H9 (cell line): ENCODE measurements at regions not wholly inside any gene's neighbourhood (a gene's known extent, or its start where the extent isn't known, plus 50 kb on each side); places are given as distances from the start of the nearest gene placed in this dataset.

Experiments
- DNase-seq: peaks from one replicate; pipeline ENCODE4 v3.0.0-alpha.2; 2017
- H2AFZ ChIP-seq: one replicate; pipeline ENCODE4 v1.6.1; 2013; ENCODE audit warnings: mild to moderate bottlenecking, low read length, control low read depth, moderate library complexity
- H2AK5ac ChIP-seq: 2 replicates; pipeline ENCODE4 v1.6.1; 2013; ENCODE audit warnings: low read length, control low read depth, mixed read lengths; ENCODE audit not compliant: insufficient read length
- H2BK120ac ChIP-seq: one replicate; pipeline ENCODE4 v1.6.1; 2013; ENCODE audit warnings: low read depth, mild to moderate bottlenecking, low read length, control low read depth, inconsistent platforms; ENCODE audit not compliant: poor library complexity, severe bottlenecking
- H2BK12ac ChIP-seq: 2 replicates; pipeline ENCODE4 v1.6.1; 2013; ENCODE audit warnings: low read length, control low read depth, mixed read lengths, low read depth; ENCODE audit not compliant: insufficient read length
- H2BK15ac ChIP-seq: 2 replicates; pipeline ENCODE4 v1.6.1; 2013; ENCODE audit warnings: low read depth, low read length, control low read depth
- H2BK20ac ChIP-seq: one replicate; pipeline ENCODE4 v1.6.1; 2013; ENCODE audit warnings: low read depth, mild to moderate bottlenecking, low read length, control low read depth, inconsistent platforms; ENCODE audit not compliant: poor library complexity, severe bottlenecking
- H2BK5ac ChIP-seq: 2 replicates; pipeline ENCODE4 v1.6.1; 2013; ENCODE audit warnings: low read length, control low read depth, mixed read lengths; ENCODE audit not compliant: insufficient read length
- H3K14ac ChIP-seq: 2 replicates; pipeline ENCODE4 v1.6.1; 2013; ENCODE audit warnings: low read length, control low read depth; ENCODE audit not compliant: insufficient read depth
- H3K18ac ChIP-seq: 2 replicates; pipeline ENCODE4 v1.6.1; 2013; ENCODE audit warnings: low read depth, mild to moderate bottlenecking, mixed read lengths, low read length, control low read depth; ENCODE audit not compliant: insufficient read length
- H3K23ac ChIP-seq: 2 replicates; pipeline ENCODE4 v1.6.1; 2013; ENCODE audit warnings: low read length, control low read depth, mixed read lengths, low read depth; ENCODE audit not compliant: insufficient read length
- H3K23me2 ChIP-seq: 2 replicates; pipeline ENCODE4 v1.6.1; 2013; ENCODE audit warnings: low read depth, mild to moderate bottlenecking, mixed read lengths, low read length, control low read depth; ENCODE audit not compliant: insufficient read length, poor library complexity, severe bottlenecking
- H3K27ac ChIP-seq: 2 replicates; pipeline ENCODE4 v1.5.1; 2013; ENCODE audit warnings: low read length, control low read depth, mixed read lengths, low read depth; ENCODE audit not compliant: insufficient read length
- H3K27me3 ChIP-seq: 2 replicates; pipeline ENCODE4 v1.6.1; 2013; ENCODE audit warnings: low read length, control low read depth, inconsistent platforms; ENCODE audit not compliant: insufficient read depth
- H3K4ac ChIP-seq: 2 replicates; pipeline ENCODE4 v1.6.1; 2013; ENCODE audit warnings: low read depth, mild to moderate bottlenecking, control low read depth, inconsistent platforms, low read length, moderate library complexity
- H3K4me1 ChIP-seq: 2 replicates; pipeline ENCODE4 v1.6.1; 2013; ENCODE audit warnings: low read length, control low read depth, inconsistent platforms; ENCODE audit not compliant: insufficient read depth
- H3K4me2 ChIP-seq: 2 replicates; pipeline ENCODE4 v1.6.1; 2013; ENCODE audit warnings: low read length, control low read depth, mixed read lengths; ENCODE audit not compliant: insufficient read length, insufficient read depth
- H3K56ac ChIP-seq: 2 replicates; pipeline ENCODE4 v1.6.1; 2013; ENCODE audit warnings: low read depth, mild to moderate bottlenecking, mixed read lengths, low read length, control low read depth; ENCODE audit not compliant: insufficient read length
- H3K79me1 ChIP-seq: 2 replicates; pipeline ENCODE4 v1.6.1; 2013; ENCODE audit warnings: low read depth, mild to moderate bottlenecking, moderate library complexity, low read length, control low read depth, inconsistent platforms; ENCODE audit not compliant: insufficient read depth, poor library complexity, severe bottlenecking
- H3K79me2 ChIP-seq: 2 replicates; pipeline ENCODE4 v1.6.1; 2013; ENCODE audit warnings: low read length, control low read depth, inconsistent platforms; ENCODE audit not compliant: insufficient read depth
- H3K9ac ChIP-seq: 2 replicates; pipeline ENCODE4 v1.6.1; 2013; ENCODE audit warnings: low read length, control low read depth, mixed read lengths; ENCODE audit not compliant: insufficient read length; ENCODE audit errors: extremely low read depth
- H3K9me3 ChIP-seq: one replicate; pipeline ENCODE4 v1.6.1; 2013; ENCODE audit warnings: low read depth, low read length, inconsistent platforms; ENCODE audit not compliant: control insufficient read depth
- H3T11ph ChIP-seq: one replicate; pipeline ENCODE4 v1.6.1; 2013; ENCODE audit warnings: mild to moderate bottlenecking, low read length, control low read depth, inconsistent platforms
- H4K20me1 ChIP-seq: one replicate; pipeline ENCODE4 v1.6.1; 2013; ENCODE audit not compliant: control insufficient read depth, insufficient read length, insufficient read depth
- H4K5ac ChIP-seq: 2 replicates; pipeline ENCODE4 v1.6.1; 2013; ENCODE audit warnings: low read depth, mild to moderate bottlenecking, mixed read lengths, low read length, control low read depth; ENCODE audit not compliant: insufficient read length
- H4K8ac ChIP-seq: replicated peaks from 2 replicates; pipeline ENCODE4 v1.6.1; 2013; ENCODE audit warnings: low read length, control low read depth, mixed read lengths, low read depth; ENCODE audit not compliant: insufficient read length
- H4K91ac ChIP-seq: 2 replicates; pipeline ENCODE4 v1.6.1; 2013; ENCODE audit warnings: low read depth, mild to moderate bottlenecking, moderate library complexity, mixed read lengths, low read length, control low read depth; ENCODE audit not compliant: insufficient read length
- H3K27ac Mint-ChIP-seq, 3 experiments: 2 replicates in 2 of 3; 3 replicates in 1 of 3; pipeline ENCODE4 v1.8.0; 2020 to 2021; ENCODE audit warnings: mixed read lengths in 3 of 3, mild to moderate bottlenecking in 1 of 3, moderate library complexity in 1 of 3
- H3K27me3 Mint-ChIP-seq: 2 replicates; pipeline ENCODE4 v1.8.0; 2021; ENCODE audit warnings: low read depth, mild to moderate bottlenecking, moderate library complexity, mixed read lengths
- H3K36me3 Mint-ChIP-seq, 3 experiments: 2 replicates in 2 of 3; 3 replicates in 1 of 3; pipeline ENCODE4 v1.8.0; 2020 to 2021; ENCODE audit warnings: low read depth in 3 of 3, mixed read lengths in 3 of 3; ENCODE audit not compliant: insufficient read depth in 1 of 3
- H3K4me1 Mint-ChIP-seq, 2 experiments: 2 replicates each; pipeline ENCODE4 v1.8.0; 2020; ENCODE audit warnings: mixed read lengths in 2 of 2
- H3K4me3 Mint-ChIP-seq, 2 experiments: 2 replicates in 1 of 2; 3 replicates in 1 of 2; pipeline ENCODE4 v1.8.0; 2020 to 2021; ENCODE audit warnings: mild to moderate bottlenecking in 2 of 2, mixed read lengths in 2 of 2, moderate library complexity in 1 of 2
- H3K9me3 Mint-ChIP-seq, 2 experiments: 2 replicates in 1 of 2; 3 replicates in 1 of 2; pipeline ENCODE4 v1.8.0; 2020; ENCODE audit warnings: mild to moderate bottlenecking in 2 of 2, mixed read lengths in 2 of 2, moderate library complexity in 1 of 2
- CTCF ChIP-seq: fragments of 200-600 bp; sonication (generic); conservative IDR thresholded peaks from 3 replicates; pipeline ENCODE4 v1.8.0; 2021; ENCODE audit warnings: antibody characterized with exemption, mild to moderate bottlenecking
- WGBS: extraction: QIAGEN DNeasy Blood & Tissue Kit; methylation state at CpG from one replicate; pipeline ENCODE4 v1.1.7; 2013; ENCODE audit warnings: missing lambda C conversion rate, low lambda C conversion rate, mixed read lengths; ENCODE audit not compliant: insufficient read length; ENCODE audit errors: extremely low coverage; 5-methylcytosine and 5-hydroxymethylcytosine counted together

DNA sequence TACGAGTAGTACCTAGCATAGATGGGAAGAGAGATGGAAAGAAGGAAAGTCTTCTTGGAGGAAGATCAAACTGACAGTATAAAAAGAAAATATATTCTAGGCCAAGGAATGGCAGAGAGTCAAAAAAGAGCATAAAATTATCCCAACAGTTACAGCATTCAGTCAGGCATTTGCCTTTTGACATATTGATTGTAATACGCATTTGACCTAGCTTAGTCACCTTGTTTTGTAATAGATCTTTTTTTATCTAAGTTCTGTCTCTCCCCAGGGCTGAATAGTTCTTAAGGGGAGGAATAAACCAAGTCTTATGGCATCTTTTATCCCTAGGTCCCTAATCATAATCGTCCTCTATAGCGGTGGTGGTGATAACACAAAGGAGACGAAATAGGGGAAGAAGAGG, 657.3 kb upstream of the PIK3C3 start:
- no peaks in the 10 kb centered on the region for H3K4me1 Mint-ChIP-seq
- no peak overlapping the region for H3K18ac ChIP-seq
- no peak overlapping the region for H3K23ac ChIP-seq
- H2AK5ac ChIP-seq, result no peak overlapping the region
- no peak overlapping the region for H3K4me2 ChIP-seq
- no peaks in the 10 kb centered on the region for H4K20me1 ChIP-seq
- no peaks in the 10 kb centered on the region for H3K4me1 ChIP-seq
- no peak overlapping the region for H4K91ac ChIP-seq
- no peak overlapping the region for H3K4ac ChIP-seq
- no peak overlapping the region for H2BK15ac ChIP-seq
- H3K79me2 ChIP-seq, result no peaks in the 10 kb centered on the region
- no peak overlapping the region for H3K56ac ChIP-seq
- WGBS, result no CpG with 5 or more reads among the region's 5 CpGs
- H2BK120ac ChIP-seq, result no peak overlapping the region
- H2BK12ac ChIP-seq, result no peak overlapping the region
- no peak overlapping the region for H3K27ac ChIP-seq
- H3K27me3 ChIP-seq, result no peaks in the 10 kb centered on the region
- no peak for TF ChIP-seq CTCF
- H4K5ac ChIP-seq, result no peak overlapping the region
- H3K9me3 ChIP-seq, result no peaks in the 10 kb centered on the region
- no peak overlapping the region for H3K9ac ChIP-seq
- H3K79me1 ChIP-seq, result no peaks in the 10 kb centered on the region
- no peak overlapping the region for H3K4me3 Mint-ChIP-seq
- no peak overlapping the region for H2BK5ac ChIP-seq
- H3T11ph ChIP-seq, result no peak overlapping the region
- no peak overlapping the region for H2AFZ ChIP-seq
- peaks cover 15 to 17% of the 10 kb centered on the region in 2 experiments for H3K9me3 Mint-ChIP-seq
- H3K36me3 Mint-ChIP-seq, result peaks cover 10 to 19% (median 18%) of the 10 kb centered on the region in 3 experiments
- H3K14ac ChIP-seq, result no peak overlapping the region
- H4K8ac ChIP-seq, result no peak overlapping the region
- H2BK20ac ChIP-seq, result no peak overlapping the region
- no peak overlapping the region for H3K27ac Mint-ChIP-seq
- no peaks in the 10 kb centered on the region for H3K23me2 ChIP-seq
- no peak for DNase-seq
- no peaks in the 10 kb centered on the region for H3K27me3 Mint-ChIP-seq
